GM12878 (cell line): ENCODE measurements at regions not wholly inside any gene's neighbourhood (a gene's known extent, or its start where the extent isn't known, plus 50 kb on each side); places are given as distances from the start of the nearest gene placed in this dataset.

Experiments
- ATAC-seq: fragments of 200-7000 bp; cut with Tn5 transposase; 3 replicates; pipeline ENCODE4 v1.9.1; 2020; ENCODE audit warnings: mild to moderate bottlenecking, moderate library complexity
- BruUV-seq: library from RNA; stranded (reverse); fragments of 400-500 nt; replicated peaks from 2 replicates; lab custom pipeline; 2021; lab: Mats Ljungman, UMichigan
- CTCF ChIA-PET: fragments of 300-600 bp; sonication (Branson Sonifier 250); formaldehyde crosslinking; extraction: SDS; loops from one replicate; lab custom pipeline; 2021; ENCODE audit warnings: inconsistent platforms; lab: Yijun Ruan, JAX
- POLR2A ChIA-PET: fragments of 350-600 bp; formaldehyde crosslinking; extraction: SDS; loops from one replicate; lab custom pipeline; 2021; ENCODE audit warnings: inconsistent platforms; lab: Charles Lee
- RAD21 ChIA-PET: fragments of 300-600 bp; sonication (Branson Sonifier 250); formaldehyde crosslinking; loops from one replicate; lab custom pipeline; 2023; ENCODE audit warnings: antibody characterized with exemption; ENCODE audit not compliant: unreplicated experiment; lab: Charles Lee
- SMC1A ChIA-PET: fragments of 300-600 bp; sonication (Branson Sonifier 250); formaldehyde crosslinking; loops from one replicate; lab custom pipeline; 2023; ENCODE audit not compliant: unreplicated experiment, uncharacterized antibody; lab: Charles Lee
- DNase-seq: peaks from one replicate; pipeline ENCODE4 v3.0.0-alpha.2; 2011; ENCODE audit warnings: low read depth, low spot score
- FAIRE-seq: peaks from 3 replicates; lab custom pipeline; 2011; peaks lifted over from hg19 to GRCh38; lab: Jason Lieb, UNC
- H2AFZ ChIP-seq: 2 replicates; pipeline ENCODE4 v1.6.0; 2011; ENCODE audit warnings: low read depth, low read length, control low read depth; ENCODE audit not compliant: control insufficient read depth
- H3K27ac ChIP-seq: 2 replicates; pipeline ENCODE4 v1.5.1; 2011; ENCODE audit warnings: control low read depth; ENCODE audit not compliant: control insufficient read depth, insufficient read depth
- H3K27me3 ChIP-seq, 2 experiments: replicated peaks in 1 of 2; 2 replicates each; pipeline versions ENCODE4 v1.6.0 to v1.6.1; 2011; ENCODE audit warnings: low read length in 1 of 2; ENCODE audit not compliant: control insufficient read depth in 2 of 2, insufficient read depth in 2 of 2
- H3K36me3 ChIP-seq, 2 experiments: 2 replicates each; pipeline ENCODE4 v1.5.1; 2011; ENCODE audit warnings: low read length in 1 of 2; ENCODE audit not compliant: control insufficient read depth in 2 of 2, insufficient read depth in 2 of 2
- H3K4me1 ChIP-seq: 2 replicates; pipeline ENCODE4 v1.6.1; 2011; ENCODE audit warnings: mild to moderate bottlenecking, low read length, moderate library complexity, mixed read lengths; ENCODE audit not compliant: control insufficient read depth, insufficient read depth
- H3K4me2 ChIP-seq: 2 replicates; pipeline ENCODE4 v1.6.0; 2011; ENCODE audit warnings: control low read depth; ENCODE audit not compliant: control insufficient read depth, insufficient read depth
- H3K4me3 ChIP-seq: fragments of 200-600 bp; sonication (generic); 2 replicates; pipeline ENCODE4 v1.5.1; 2016
- H3K79me2 ChIP-seq: 2 replicates; pipeline ENCODE4 v1.6.0; 2011; ENCODE audit warnings: low read length; ENCODE audit not compliant: control insufficient read depth, insufficient read depth
- H3K9ac ChIP-seq: 2 replicates; pipeline ENCODE4 v1.8.0; 2011; ENCODE audit warnings: low read length, control low read depth, mixed read lengths; ENCODE audit not compliant: control insufficient read depth, insufficient read depth
- H3K9me3 ChIP-seq: replicated peaks from 3 replicates; pipeline ENCODE4 v1.5.1; 2011; ENCODE audit warnings: mild to moderate bottlenecking, low read length; ENCODE audit not compliant: control insufficient read depth, insufficient read depth
- H4K20me1 ChIP-seq: 2 replicates; pipeline ENCODE4 v1.6.0; 2011; ENCODE audit not compliant: control insufficient read depth, insufficient read depth
- BCL3 ChIP-seq: IDR thresholded peaks from 2 replicates; pipeline ENCODE4 v1.6.1; 2011; ENCODE audit warnings: borderline replicate concordance, low read depth, mild to moderate bottlenecking, moderate library complexity, low read length; ENCODE audit not compliant: insufficient read depth, poor library complexity, severe bottlenecking
- BRCA1 ChIP-seq: IDR thresholded peaks from 2 replicates; pipeline ENCODE4 v1.6.1; 2011; ENCODE audit warnings: low read depth, low read length, improper control_type of control experiment
- CREM ChIP-seq: IDR thresholded peaks from 2 replicates; pipeline ENCODE4 v1.6.1; 2014; ENCODE audit warnings: antibody characterized with exemption, low read depth
- HDAC2 ChIP-seq: fragments of 200-600 bp; sonication (generic); IDR thresholded peaks from 2 replicates; pipeline ENCODE4 v1.6.1; 2017
- KAT2A ChIP-seq: conservative IDR thresholded peaks from 2 replicates; pipeline ENCODE4 v1.6.1; 2011; ENCODE audit warnings: low read depth, low read length; ENCODE audit not compliant: control insufficient read depth
- MEF2B ChIP-seq: fragments of 450-650 bp; IDR thresholded peaks from 2 replicates; pipeline ENCODE4 v1.6.1; 2018; ENCODE audit warnings: mild to moderate bottlenecking, moderate library complexity; ENCODE audit not compliant: partially characterized antibody, poor library complexity, severe bottlenecking
- NBN ChIP-seq: fragments of 450-650 bp; IDR thresholded peaks from 2 replicates; pipeline ENCODE4 v1.6.1; 2016
- NR2C1 ChIP-seq: fragments of 450-650 bp; IDR thresholded peaks from 2 replicates; pipeline ENCODE4 v1.6.1; 2017; ENCODE audit warnings: antibody characterized with exemption, mild to moderate bottlenecking, moderate library complexity
- NR2F1 ChIP-seq: fragments of 450-650 bp; conservative IDR thresholded peaks from 2 replicates; pipeline ENCODE4 v1.6.1; 2017; ENCODE audit warnings: mild to moderate bottlenecking
- RFX5 ChIP-seq: IDR thresholded peaks from 2 replicates; pipeline ENCODE4 v1.6.1; 2011; ENCODE audit warnings: low read depth, low read length, improper control_type of control experiment
- SP1 ChIP-seq: IDR thresholded peaks from one replicate; pipeline ENCODE4 v1.6.1; 2011; ENCODE audit warnings: low read depth, low read length
- whole genome bisulfite sequencing: methylation state at CpG from one replicate; pipeline ENCODE4 v1.1.6; 2016; ENCODE audit warnings: low lambda C conversion rate; ENCODE audit not compliant: insufficient replicate concordance, insufficient coverage; ENCODE audit errors: missing lambda C conversion rate; 5-methylcytosine and 5-hydroxymethylcytosine counted together
- in situ Hi-C: fragments of 300-500 bp; cut with MboI; formaldehyde crosslinking; loops from 9 replicates; pipeline ENCODE4 v1.14.3; 2018; ENCODE audit warnings: mixed read lengths
- intact Hi-C: fragments of 100-400 bp; cut with micrococcal nuclease; formaldehyde crosslinking; loops from one replicate; pipeline ENCODE4 v1.14.2; 2022; ENCODE audit not compliant: unreplicated experiment
- TF ChIP-seq, protein P1 (sequence below): fragments of 450-650 bp; IDR thresholded peaks from 2 replicates; pipeline ENCODE4 v1.6.1; 2017; ENCODE audit warnings: low read depth, mild to moderate bottlenecking, moderate library complexity
- TF ChIP-seq, protein P2 (sequence below): IDR thresholded peaks from 2 replicates; pipeline ENCODE4 v1.6.1; 2012; ENCODE audit warnings: low read depth, low read length, improper control_type of control experiment
- TF ChIP-seq, protein P3 (sequence below): fragments of 450-650 bp; IDR thresholded peaks from 2 replicates; pipeline ENCODE4 v1.6.1; 2016; ENCODE audit warnings: mild to moderate bottlenecking
- TF ChIP-seq, protein P4 (sequence below): fragments of 450-650 bp; IDR thresholded peaks from 2 replicates; pipeline ENCODE4 v1.6.1; 2017; ENCODE audit warnings: mild to moderate bottlenecking, moderate library complexity

GRCh38 chr5:68729678-68730077 is 364.1 kb upstream of the SLC30A5 start:
- WGBS: 54% methylated on average over 4 of the region's 4 CpGs
- no peak for ATAC-seq
- TF ChIP-seq NBN: no peak
- no peak for TF ChIP-seq SP1
- no peak for TF ChIP-seq BCL3
- no peak for TF ChIP-seq NR2C1
- TF ChIP-seq, protein P1, sequence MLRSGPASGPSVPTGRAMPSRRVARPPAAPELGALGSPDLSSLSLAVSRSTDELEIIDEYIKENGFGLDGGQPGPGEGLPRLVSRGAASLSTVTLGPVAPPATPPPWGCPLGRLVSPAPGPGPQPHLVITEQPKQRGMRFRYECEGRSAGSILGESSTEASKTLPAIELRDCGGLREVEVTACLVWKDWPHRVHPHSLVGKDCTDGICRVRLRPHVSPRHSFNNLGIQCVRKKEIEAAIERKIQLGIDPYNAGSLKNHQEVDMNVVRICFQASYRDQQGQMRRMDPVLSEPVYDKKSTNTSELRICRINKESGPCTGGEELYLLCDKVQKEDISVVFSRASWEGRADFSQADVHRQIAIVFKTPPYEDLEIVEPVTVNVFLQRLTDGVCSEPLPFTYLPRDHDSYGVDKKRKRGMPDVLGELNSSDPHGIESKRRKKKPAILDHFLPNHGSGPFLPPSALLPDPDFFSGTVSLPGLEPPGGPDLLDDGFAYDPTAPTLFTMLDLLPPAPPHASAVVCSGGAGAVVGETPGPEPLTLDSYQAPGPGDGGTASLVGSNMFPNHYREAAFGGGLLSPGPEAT: no peak
- TF ChIP-seq, protein P2, sequence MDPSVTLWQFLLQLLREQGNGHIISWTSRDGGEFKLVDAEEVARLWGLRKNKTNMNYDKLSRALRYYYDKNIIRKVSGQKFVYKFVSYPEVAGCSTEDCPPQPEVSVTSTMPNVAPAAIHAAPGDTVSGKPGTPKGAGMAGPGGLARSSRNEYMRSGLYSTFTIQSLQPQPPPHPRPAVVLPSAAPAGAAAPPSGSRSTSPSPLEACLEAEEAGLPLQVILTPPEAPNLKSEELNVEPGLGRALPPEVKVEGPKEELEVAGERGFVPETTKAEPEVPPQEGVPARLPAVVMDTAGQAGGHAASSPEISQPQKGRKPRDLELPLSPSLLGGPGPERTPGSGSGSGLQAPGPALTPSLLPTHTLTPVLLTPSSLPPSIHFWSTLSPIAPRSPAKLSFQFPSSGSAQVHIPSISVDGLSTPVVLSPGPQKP: no peak
- no peak for TF ChIP-seq CREM
- TF ChIP-seq, protein P3, sequence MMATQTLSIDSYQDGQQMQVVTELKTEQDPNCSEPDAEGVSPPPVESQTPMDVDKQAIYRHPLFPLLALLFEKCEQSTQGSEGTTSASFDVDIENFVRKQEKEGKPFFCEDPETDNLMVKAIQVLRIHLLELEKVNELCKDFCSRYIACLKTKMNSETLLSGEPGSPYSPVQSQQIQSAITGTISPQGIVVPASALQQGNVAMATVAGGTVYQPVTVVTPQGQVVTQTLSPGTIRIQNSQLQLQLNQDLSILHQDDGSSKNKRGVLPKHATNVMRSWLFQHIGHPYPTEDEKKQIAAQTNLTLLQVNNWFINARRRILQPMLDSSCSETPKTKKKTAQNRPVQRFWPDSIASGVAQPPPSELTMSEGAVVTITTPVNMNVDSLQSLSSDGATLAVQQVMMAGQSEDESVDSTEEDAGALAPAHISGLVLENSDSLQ: no peak
- no peak for TF ChIP-seq RFX5
- TF ChIP-seq, protein P4, sequence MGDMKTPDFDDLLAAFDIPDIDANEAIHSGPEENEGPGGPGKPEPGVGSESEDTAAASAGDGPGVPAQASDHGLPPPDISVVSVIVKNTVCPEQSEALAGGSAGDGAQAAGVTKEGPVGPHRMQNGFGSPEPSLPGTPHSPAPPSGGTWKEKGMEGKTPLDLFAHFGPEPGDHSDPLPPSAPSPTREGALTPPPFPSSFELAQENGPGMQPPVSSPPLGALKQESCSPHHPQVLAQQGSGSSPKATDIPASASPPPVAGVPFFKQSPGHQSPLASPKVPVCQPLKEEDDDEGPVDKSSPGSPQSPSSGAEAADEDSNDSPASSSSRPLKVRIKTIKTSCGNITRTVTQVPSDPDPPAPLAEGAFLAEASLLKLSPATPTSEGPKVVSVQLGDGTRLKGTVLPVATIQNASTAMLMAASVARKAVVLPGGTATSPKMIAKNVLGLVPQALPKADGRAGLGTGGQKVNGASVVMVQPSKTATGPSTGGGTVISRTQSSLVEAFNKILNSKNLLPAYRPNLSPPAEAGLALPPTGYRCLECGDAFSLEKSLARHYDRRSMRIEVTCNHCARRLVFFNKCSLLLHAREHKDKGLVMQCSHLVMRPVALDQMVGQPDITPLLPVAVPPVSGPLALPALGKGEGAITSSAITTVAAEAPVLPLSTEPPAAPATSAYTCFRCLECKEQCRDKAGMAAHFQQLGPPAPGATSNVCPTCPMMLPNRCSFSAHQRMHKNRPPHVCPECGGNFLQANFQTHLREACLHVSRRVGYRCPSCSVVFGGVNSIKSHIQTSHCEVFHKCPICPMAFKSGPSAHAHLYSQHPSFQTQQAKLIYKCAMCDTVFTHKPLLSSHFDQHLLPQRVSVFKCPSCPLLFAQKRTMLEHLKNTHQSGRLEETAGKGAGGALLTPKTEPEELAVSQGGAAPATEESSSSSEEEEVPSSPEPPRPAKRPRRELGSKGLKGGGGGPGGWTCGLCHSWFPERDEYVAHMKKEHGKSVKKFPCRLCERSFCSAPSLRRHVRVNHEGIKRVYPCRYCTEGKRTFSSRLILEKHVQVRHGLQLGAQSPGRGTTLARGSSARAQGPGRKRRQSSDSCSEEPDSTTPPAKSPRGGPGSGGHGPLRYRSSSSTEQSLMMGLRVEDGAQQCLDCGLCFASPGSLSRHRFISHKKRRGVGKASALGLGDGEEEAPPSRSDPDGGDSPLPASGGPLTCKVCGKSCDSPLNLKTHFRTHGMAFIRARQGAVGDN: no peak
- TF ChIP-seq KAT2A: no peak
- no peak for TF ChIP-seq HDAC2
- TF ChIP-seq MEF2B: no peak
- no peak for TF ChIP-seq BRCA1
- TF ChIP-seq NR2F1: no peak

More at GRCh38 chr5:68729678-68730077, 364.1 kb upstream of the SLC30A5 start:
- no peak overlapping the region for H3K4me2 ChIP-seq
- H3K79me2 ChIP-seq: no peaks in the 10 kb centered on the region
- no peak overlapping the region for H3K27ac ChIP-seq
- H2AFZ ChIP-seq: no peak overlapping the region
- no TSS peak for BruUV-seq
- no peak for FAIRE-seq
- no peak for DNase-seq
- ChIA-PET SMC1A (interaction anchor here (1.2 kb wide), 1 partner anchor 18 kb away, joined by 6 read pairs; no protein-coding TSS in a partner anchor), CTCF (no interaction called here), RAD21 (no interaction called here), POLR2A (no interaction called here)
- in situ Hi-C loops: no loop called here
- intact Hi-C loops: no loop called here
- no peak overlapping the region for H3K4me3 ChIP-seq
- H3K9me3 ChIP-seq: no peaks in the 10 kb centered on the region
- H3K9ac ChIP-seq: no peak overlapping the region
- H3K27me3 ChIP-seq: no peaks in the 10 kb centered on the region
- H3K36me3 ChIP-seq: no peaks in the 10 kb centered on the region
- H3K4me1 ChIP-seq: no peaks in the 10 kb centered on the region
- no peaks in the 10 kb centered on the region for H4K20me1 ChIP-seq
